SIG-M5 treated with dmso at 0.1 percent for 504 hours (cell line): ENCODE measurements at regions not wholly inside any gene's neighbourhood (a gene's known extent, or its start where the extent isn't known, plus 50 kb on each side); places are given as distances from the start of the nearest gene placed in this dataset.

Experiments
- DNase-seq: peaks from one replicate; lab custom pipeline; 2025; ENCODE audit not compliant: unreplicated experiment; lab: John Stamatoyannopoulos, UW

GRCh38 chr2:173629076-173629475 lies 274.4 kb downstream of the CDCA7 start:
- DNase-seq: no peak

DNA sequence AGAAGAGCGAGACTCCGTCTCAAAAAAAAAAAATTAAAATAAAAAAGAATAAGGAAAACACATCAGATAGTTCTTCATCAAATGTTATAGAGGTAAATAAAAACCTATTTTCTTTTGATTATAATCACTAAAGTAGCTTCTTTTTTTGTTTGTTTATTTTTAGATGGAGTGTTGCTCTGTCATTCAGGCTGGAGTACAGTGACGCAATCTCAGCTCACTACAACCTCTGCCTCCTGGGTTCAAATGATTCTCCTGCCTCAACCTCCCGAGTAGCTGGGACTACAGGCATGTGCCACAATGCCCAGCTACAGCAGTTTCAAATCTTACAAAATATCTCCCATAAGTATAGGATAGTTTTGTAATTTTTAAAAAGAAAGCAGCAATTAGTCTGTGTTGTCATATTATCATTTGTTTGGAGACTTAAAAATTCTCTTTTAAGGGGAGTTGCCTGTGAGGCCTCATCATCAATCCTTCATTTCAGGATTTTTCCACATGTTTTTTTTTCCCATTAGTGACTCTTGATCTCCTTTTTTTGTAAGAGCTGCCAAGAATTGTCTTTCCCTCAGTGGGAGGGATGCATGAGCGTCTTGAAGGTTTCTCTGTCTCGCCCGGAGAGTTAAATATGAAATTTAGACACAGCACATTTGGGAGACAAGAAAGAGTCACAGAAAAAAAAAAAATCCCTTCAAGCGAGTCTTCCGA lies 275.9 kb downstream of the CDCA7 start:
- DNase-seq: no peak

- no peak for DNase-seq
These were observed 276.4 kb downstream of the CDCA7 start for GRCh38 chr2:173631127-173631460.

- DNase-seq: no peak
These were observed 289.5 kb downstream of the CDCA7 start for GRCh38 chr2:173644146-173644545.

DNA sequence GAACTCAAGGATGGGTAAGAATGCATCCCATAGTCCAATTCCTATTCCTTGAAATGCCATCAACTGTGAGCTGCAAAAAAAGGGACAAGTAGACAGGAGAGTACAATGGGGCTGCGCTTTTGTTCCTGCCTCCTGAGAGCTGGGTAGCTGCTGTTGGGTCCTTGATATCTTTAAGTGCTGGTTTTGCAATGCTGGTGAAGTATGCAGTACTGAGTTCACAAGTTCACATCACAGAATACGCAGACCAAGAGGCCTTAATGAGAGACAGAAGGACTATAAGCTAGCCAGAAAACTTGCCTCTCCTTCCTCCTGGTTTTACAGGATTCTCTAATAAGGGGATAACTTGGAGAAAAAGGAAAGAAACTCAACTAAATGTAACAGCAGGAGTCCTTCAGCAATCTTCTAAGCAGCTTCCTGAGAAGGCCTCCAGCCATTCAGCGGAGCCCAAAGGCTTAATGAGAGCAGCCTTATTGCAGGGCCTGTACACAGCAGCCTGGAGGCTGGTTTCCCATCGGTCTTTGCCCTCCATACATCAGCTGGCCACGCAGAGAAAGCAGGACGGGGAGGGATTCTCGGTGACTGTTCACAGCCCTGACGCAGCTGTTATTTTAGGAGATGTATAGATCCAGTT lies 293.1 kb downstream of the CDCA7 start:
- no peak for DNase-seq

- DNase-seq: no peak
These were observed 294.1 kb downstream of the CDCA7 start for GRCh38 chr2:173648816-173649215.

DNA sequence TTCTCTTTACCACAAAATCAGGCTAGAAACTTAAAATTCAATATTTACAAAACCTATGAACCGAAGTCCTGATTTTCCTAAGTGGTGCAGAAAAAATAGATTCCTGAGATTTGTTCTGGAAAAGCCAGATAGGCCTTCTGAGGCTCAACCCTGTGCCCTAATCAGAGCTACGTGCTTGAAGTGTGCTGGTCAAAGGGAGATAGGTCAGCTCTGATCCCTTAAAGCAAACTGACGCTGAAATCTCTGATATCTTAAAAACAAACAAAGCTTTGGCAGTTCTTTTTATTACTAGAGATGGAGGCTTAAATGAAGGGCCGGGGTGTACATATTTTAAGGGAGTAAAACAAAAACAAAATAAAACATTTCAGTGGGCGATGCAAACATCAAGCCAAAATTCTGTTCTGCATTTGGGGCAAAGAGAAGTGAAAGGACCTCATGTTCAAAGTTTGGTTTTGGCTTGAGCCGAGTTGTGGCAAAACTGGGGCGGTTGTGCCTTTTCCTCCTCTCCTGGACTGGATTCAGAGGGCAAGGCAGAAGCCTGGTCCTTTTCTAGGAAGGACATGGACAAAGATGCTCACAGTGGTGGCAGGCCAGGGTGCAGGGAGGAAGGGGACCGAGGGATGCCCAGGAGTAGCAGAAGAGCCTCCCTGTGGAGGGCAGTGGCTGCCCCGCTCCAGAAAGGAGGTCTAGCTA lies 295.0 kb downstream of the CDCA7 start:
- no peak for DNase-seq

DNA sequence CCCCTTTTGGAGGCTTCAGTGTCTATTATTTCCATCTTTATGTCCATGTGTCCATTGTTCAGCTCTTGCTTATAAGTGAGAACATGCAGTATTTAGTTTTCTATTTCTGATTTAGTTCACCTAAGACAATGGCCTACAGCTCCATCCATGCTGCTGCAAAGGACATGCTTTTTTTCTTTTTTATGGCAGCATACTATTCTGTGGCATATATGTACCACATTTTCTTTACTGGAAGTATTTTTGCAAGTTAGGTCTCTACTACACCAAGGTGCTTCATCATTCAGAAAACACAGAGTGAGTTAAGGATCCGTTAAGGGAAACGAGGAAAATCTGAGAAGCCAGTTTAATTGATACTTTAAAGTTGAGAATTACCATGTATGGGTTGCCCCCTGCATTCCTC lies 297.2 kb downstream of the CDCA7 start:
- no peak for DNase-seq

DNA sequence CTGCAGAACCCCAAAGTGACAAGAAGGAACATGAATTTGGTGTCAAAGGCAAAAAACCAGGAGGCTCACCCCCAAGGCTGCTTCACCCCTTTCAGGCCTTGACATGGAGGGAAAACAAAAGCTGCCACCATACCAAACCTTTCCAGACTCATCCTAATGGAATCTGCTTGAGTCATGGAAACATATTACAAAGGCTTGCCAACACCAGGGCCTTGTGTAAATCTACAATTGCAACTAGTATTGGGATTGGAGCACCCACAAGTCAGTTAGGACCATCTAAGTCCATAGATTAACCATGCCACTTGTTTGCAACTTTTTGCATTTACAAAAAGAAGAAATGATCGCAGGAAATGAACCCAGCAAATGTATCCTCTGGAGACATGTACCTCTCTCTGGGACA lies 297.6 kb downstream of the CDCA7 start:
- DNase-seq: no peak

GRCh38 chr2:173652767-173653431 lies 298.2 kb downstream of the CDCA7 start:
- peak; percentile 35 for DNase-seq

- DNase-seq: no peak
These were observed 298.7 kb downstream of the CDCA7 start for GRCh38 chr2:173653432-173653805.

DNA sequence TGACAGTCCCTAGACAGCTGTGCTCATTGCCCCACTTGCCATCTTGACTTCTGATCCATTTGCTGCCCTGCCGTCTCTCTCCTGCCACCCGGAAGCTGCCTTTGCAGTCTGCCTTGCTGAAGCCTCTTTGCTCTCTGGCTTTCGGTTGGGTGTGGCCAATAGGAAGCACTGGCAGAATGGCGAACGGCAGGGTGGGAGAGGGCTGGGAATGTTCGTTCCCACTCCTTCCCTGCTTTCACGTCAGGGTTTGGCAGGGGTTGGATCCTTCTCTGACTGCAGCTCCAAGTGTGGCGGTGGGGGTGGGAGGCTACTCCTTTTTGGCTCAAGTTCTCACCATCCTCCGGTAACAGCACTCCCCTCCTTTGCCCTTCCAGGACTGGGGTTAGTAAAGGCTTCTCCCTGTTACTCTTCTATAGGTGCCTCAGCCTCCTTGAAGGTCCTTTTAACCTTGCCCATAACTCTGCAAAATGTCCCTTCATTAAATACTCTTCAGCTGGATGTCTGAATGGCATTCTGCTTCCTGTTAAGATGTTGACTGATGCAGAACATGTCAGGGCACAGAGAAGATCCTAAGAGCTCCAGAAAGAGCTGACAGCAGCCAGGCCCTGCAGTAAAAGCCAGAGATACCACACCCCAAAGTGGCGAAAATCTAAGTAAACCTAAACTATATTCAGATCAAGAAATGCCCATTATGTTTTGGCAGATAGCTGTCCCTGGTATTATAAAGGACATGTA lies 299.7 kb downstream of the CDCA7 start:
- DNase-seq: no peak

DNA sequence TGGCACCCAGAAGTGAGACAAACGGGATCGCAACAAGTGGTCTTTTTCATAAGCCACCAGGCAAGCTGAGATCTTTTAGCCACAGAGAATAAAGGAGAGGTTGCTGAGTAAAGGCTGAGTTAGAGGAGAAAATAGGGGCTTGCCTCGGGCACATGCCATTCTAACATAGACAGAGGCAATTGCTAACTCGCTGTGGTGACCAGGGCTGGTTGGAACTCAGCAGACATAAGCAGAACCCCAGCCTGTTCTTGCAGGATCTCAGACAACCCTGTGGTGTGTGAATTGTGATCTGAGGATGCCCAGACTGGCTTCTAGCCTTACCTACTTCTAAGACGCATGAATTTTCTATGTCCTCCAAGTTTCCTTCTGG lies 300.2 kb downstream of the CDCA7 start:
- DNase-seq: no peak

DNA sequence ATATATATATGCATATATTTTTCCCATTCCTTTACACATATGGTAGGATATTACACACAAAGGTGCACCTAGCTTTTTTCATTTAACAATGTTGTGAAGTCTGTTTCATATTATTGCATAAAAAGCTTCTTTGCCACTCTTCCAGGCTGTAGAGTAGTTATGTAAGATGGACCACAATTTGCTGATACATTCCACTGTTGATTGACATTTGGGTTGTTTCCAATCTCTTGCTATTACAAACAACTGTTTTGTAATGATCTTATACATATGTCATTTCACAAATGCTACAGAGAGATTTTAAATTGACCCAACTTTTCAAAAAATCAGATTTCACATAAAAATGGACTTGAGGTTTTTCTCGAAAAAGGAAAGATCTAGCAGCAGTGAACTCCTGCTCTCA lies 301.4 kb downstream of the CDCA7 start:
- no peak for DNase-seq

- no peak for DNase-seq
These were observed 303.5 kb downstream of the CDCA7 start for GRCh38 chr2:173657996-173658717.

DNA sequence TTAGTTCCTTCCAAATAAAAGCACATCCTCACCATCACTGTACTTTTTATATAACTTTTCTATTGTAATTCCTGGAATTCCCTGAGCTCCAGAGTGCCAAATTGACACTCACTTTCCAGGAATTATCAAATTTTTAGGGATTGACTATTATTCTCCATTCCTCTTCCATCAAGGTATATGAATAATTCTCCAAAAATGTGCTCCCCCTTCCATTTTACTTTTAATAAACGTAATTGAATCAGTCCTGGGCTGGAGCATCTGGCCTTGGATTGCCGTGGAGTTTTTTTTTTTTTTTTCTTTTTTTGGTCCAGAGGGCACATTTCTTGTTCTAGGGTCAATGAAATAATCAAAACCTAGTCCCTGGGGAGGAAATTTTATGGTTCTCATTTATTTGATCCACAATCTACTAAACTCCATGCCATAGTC lies 304.3 kb downstream of the CDCA7 start:
- no peak for DNase-seq

DNA sequence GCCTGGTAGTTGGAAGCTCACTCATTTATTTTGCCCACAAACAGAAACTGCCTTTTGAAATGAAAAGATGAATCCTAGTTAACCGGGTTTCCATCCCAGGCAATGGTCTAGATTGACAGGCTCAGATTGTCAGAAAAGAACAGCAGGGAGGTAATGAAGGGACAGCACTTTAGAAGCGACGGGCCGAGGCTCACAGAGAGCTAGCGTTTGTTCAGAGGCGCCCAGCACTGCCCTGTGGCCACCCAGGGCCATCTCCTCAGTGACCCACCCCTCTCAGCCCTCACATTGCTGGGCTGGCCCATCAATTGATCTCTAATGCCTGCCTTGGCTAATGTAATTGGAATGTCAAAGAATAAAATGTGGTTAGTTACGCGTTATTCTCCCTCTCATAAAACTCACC lies 304.8 kb downstream of the CDCA7 start:
- DNase-seq: no peak

GRCh38 chr2:173661586-173661985 lies 303.6 kb downstream of the SP3 start:
- DNase-seq: no peak

- DNase-seq: no peak
These were observed 301.8 kb downstream of the SP3 start for GRCh38 chr2:173663353-173663752.

DNA sequence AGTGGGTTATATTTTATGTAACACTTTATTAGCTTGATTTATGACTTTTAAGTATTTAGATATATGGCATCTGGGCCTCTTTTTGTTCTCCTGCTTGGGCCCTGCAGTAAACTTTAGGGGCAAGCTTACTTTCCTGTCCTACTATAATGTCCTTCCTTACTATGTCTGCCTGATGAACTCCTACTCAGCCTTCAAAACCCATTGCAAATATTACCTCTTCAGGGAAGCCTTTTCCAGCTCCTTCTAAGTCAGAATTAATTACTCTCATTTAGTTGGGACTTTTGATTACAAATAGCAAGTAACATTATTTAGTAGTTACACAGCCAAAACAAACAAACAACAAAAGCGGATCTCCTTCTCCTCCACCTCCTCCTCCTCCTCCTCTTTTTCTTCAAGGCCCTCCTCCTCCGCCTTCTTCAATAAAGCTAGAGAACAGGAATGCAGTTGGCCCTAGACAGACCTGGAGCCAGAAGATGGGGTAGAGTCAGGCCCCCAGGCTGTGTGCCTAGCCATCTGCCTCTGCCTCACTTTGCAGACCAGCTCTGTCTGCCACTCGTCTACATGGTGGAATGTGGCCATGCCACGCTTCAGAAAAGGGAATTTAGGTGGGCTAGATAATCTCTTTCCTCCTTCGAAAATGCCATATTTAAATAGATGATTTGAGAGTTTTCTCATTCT lies 301.2 kb downstream of the SP3 start:
- DNase-seq: no peak
